ENCODE measurements at regions not wholly inside any gene's neighbourhood (a gene's known extent, or its start where the extent isn't known, plus 50 kb on each side); places are given as distances from the start of the nearest gene placed in this dataset.
"Not testable (repeated sequence)": the region's sequence is repeated elsewhere in the genome, so short reads cannot be mapped to it uniquely, and the experiment has no call there.

- Histone ChIP-seq H3K9me3 (replicated peaks; ENCODE audit: control insufficient read depth, insufficient read depth, low read length) (no peaks in the 10 kb centered on the region), H3K4me2 (ENCODE audit: insufficient read depth, low read length) (no peak overlapping the region), H3K27ac (ENCODE audit: insufficient read depth, low read depth, low read length) (no peak overlapping the region), H3K4me3 (replicated peaks in 1 of 3; ENCODE audit: insufficient read depth in 1 of 3, low read depth in 1 of 3, low read length in 3 of 3) (no peak overlapping the region), H4K20me1 (replicated peaks; ENCODE audit: control insufficient read depth, extremely low read depth, insufficient read depth, low read length) (no peaks in the 10 kb centered on the region), H3K79me2 (ENCODE audit: control insufficient read depth, insufficient read depth, low read length) (no peaks in the 10 kb centered on the region), H2AFZ (ENCODE audit: low read depth, low read length) (no peak overlapping the region), H3K9ac (replicated peaks; ENCODE audit: extremely low read depth, insufficient read depth, low read length) (no peak overlapping the region), H3K27me3 (ENCODE audit: control insufficient read depth in 2 of 2, insufficient read depth in 2 of 2, low read length in 2 of 2) (peaks cover 4 to 5% of the 10 kb centered on the region in 2 experiments), H3K9me1 (replicated peaks; ENCODE audit: control insufficient read depth, extremely low read depth, insufficient read depth, low read length) (no peaks in the 10 kb centered on the region), H3K4me1 (ENCODE audit: control insufficient read depth, extremely low read depth, insufficient read depth, low read length) (no peaks in the 10 kb centered on the region), H3K36me3 (ENCODE audit: control insufficient read depth in 2 of 2, extremely low read depth in 1 of 2, insufficient read depth in 2 of 2, low read length in 2 of 2) (no peaks in the 10 kb centered on the region)
- FAIRE-seq (no peak), DNase-seq (ENCODE audit: low read depth, low spot score) (no peak)
- BruUV-seq (replicated peaks), result no TSS peak
- POLR2A ChIA-PET, result no interaction called here
- CTCF ChIA-PET, result interaction anchor here (0.6 to 0.7 kb wide), 2 partner anchors 15 to 1368 kb away, joined by 3 read pairs; no protein-coding TSS in a partner anchor
- no peak for TF ChIP-seq EZH2 (IDR thresholded peaks at IDR 0.05; ENCODE audit: borderline replicate concordance, low read depth, low read length, severe bottlenecking)
- intact Hi-C loops (cut with micrococcal nuclease) (no loop called here), dilution Hi-C loops (cut with MboI; ENCODE audit: extremely low pct_ligation_motif_present, low sequenced_read_pairs) (no loop called here)
These were observed 126.6 kb upstream of the PRKCQ start for GRCh38 chr10:6706725-6707124.

DNA sequence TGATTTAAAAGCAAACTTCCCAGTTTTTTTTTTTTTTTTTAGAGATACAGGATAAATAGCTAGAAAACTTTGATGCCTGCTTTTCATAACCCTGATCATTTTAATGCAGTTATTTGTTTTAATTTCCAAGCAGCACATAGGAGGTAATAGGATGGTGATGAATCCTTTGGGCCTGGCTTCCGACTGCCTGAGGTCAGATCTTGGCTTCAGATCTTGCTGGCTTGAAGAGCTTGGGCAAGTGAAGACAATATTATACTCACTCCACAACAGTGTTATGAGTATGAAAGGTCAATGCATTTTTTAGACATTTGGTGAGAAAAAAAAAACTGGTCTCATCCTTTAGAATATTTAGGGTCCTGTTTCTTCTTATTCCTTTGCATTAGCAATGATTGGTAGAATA lies 124.8 kb upstream of the PRKCQ start:
- no peak for TF ChIP-seq FOS (IDR thresholded peaks at IDR 0.05; ENCODE audit: borderline replicate concordance, insufficient read depth, low read length)
- TF ChIP-seq JUN (IDR thresholded peaks at IDR 0.05; ENCODE audit: borderline replicate concordance, insufficient read depth, insufficient read length, low read depth), result no peak
- TF ChIP-seq POLR2AphosphoS5 (IDR thresholded peaks at IDR 0.05; ENCODE audit: insufficient read depth, low read depth, low read length), result no peak
- TF ChIP-seq, protein P1, sequence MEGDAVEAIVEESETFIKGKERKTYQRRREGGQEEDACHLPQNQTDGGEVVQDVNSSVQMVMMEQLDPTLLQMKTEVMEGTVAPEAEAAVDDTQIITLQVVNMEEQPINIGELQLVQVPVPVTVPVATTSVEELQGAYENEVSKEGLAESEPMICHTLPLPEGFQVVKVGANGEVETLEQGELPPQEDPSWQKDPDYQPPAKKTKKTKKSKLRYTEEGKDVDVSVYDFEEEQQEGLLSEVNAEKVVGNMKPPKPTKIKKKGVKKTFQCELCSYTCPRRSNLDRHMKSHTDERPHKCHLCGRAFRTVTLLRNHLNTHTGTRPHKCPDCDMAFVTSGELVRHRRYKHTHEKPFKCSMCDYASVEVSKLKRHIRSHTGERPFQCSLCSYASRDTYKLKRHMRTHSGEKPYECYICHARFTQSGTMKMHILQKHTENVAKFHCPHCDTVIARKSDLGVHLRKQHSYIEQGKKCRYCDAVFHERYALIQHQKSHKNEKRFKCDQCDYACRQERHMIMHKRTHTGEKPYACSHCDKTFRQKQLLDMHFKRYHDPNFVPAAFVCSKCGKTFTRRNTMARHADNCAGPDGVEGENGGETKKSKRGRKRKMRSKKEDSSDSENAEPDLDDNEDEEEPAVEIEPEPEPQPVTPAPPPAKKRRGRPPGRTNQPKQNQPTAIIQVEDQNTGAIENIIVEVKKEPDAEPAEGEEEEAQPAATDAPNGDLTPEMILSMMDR (IDR thresholded peaks at IDR 0.05; ENCODE audit: extremely low read depth in 1 of 2, insufficient read depth in 1 of 2, low read depth in 1 of 2, low read length in 2 of 2), result no peak
- TF ChIP-seq GATA2 (IDR thresholded peaks at IDR 0.05; ENCODE audit: insufficient read depth, insufficient read length, low read depth, low read length), result no peak
- no peak for TF ChIP-seq POLR2A (IDR thresholded peaks at IDR 0.05; ENCODE audit: low read depth, low read length)
- no peak for TF ChIP-seq EZH2 (IDR thresholded peaks at IDR 0.05; ENCODE audit: borderline replicate concordance, low read depth, low read length, severe bottlenecking)
- no peak for TF ChIP-seq MYC (IDR thresholded peaks at IDR 0.05; ENCODE audit: low read depth, low read length)
- no peak for TF ChIP-seq MAX (IDR thresholded peaks at IDR 0.05; ENCODE audit: insufficient read depth, insufficient read length)
- no peak overlapping the region for H3K27ac ChIP-seq (ENCODE audit: insufficient read depth, low read depth, low read length)
- H3K4me3 ChIP-seq (replicated peaks in 1 of 3; ENCODE audit: insufficient read depth in 1 of 3, low read depth in 1 of 3, low read length in 3 of 3), result no peak overlapping the region
- no peak overlapping the region for H3K9ac ChIP-seq (replicated peaks; ENCODE audit: extremely low read depth, insufficient read depth, low read length)
- FAIRE-seq (no peak), DNase-seq (ENCODE audit: low read depth, low spot score) (no peak)
- ChIA-PET CTCF (interaction anchor here (0.7 to 1.3 kb wide), 5 partner anchors 10 to 182 kb away, joined by 3 to 5 read pairs (median 4); no protein-coding TSS in a partner anchor), POLR2A (no interaction called here)
- H3K9me3 ChIP-seq (replicated peaks; ENCODE audit: control insufficient read depth, insufficient read depth, low read length), result no peaks in the 10 kb centered on the region
- no peaks in the 10 kb centered on the region for H3K79me2 ChIP-seq (ENCODE audit: control insufficient read depth, insufficient read depth, low read length)
- H2AFZ ChIP-seq (ENCODE audit: low read depth, low read length), result no peak overlapping the region
- no TSS peak for BruUV-seq (replicated peaks)
- H3K36me3 ChIP-seq (ENCODE audit: control insufficient read depth in 2 of 2, extremely low read depth in 1 of 2, insufficient read depth in 2 of 2, low read length in 2 of 2), result no peaks in the 10 kb centered on the region
- intact Hi-C loops (cut with micrococcal nuclease), result no loop called here
- no peaks in the 10 kb centered on the region for H3K4me1 ChIP-seq (ENCODE audit: control insufficient read depth, extremely low read depth, insufficient read depth, low read length)
- H3K27me3 ChIP-seq (ENCODE audit: control insufficient read depth in 2 of 2, insufficient read depth in 2 of 2, low read length in 2 of 2), result peaks cover 4 to 5% of the 10 kb centered on the region in 2 experiments
- no peaks in the 10 kb centered on the region for H4K20me1 ChIP-seq (replicated peaks; ENCODE audit: control insufficient read depth, extremely low read depth, insufficient read depth, low read length)
- dilution Hi-C loops (cut with MboI; ENCODE audit: extremely low pct_ligation_motif_present, low sequenced_read_pairs), result no loop called here
- H3K9me1 ChIP-seq (replicated peaks; ENCODE audit: control insufficient read depth, extremely low read depth, insufficient read depth, low read length), result no peaks in the 10 kb centered on the region
- H3K4me2 ChIP-seq (ENCODE audit: insufficient read depth, low read length), result no peak overlapping the region

DNA sequence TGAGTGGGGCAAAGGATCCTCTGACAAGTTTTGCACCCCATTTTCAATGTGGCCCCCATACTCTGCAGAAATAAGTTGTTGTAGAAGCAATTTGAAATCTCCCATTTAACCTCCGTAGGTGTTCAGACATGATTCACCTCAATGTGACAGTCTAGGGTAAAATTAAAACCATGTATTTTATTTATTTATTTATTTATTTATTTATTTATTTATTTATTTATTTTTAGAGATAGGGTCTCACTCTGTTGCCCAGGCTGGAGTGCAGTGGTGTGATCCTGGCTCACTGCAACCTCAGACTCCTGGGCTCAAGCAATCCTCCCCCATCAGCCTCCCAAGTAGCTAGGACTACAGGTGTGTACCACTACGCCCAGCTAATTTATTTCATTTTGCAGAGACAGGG lies 122.8 kb upstream of the PRKCQ start:
- DNase-seq (ENCODE audit: low read depth, low spot score); H3K27me3 ChIP-seq (ENCODE audit: control insufficient read depth in 2 of 2, insufficient read depth in 2 of 2, low read length in 2 of 2); H2AFZ ChIP-seq (ENCODE audit: low read depth, low read length); CTCF ChIA-PET; H3K36me3 ChIP-seq (ENCODE audit: control insufficient read depth in 2 of 2, extremely low read depth in 1 of 2, insufficient read depth in 2 of 2, low read length in 2 of 2); H3K9me1 ChIP-seq (replicated peaks; ENCODE audit: control insufficient read depth, extremely low read depth, insufficient read depth, low read length); H3K27ac ChIP-seq (ENCODE audit: insufficient read depth, low read depth, low read length); FAIRE-seq; POLR2A ChIA-PET; H3K79me2 ChIP-seq (ENCODE audit: control insufficient read depth, insufficient read depth, low read length); H3K9me3 ChIP-seq (replicated peaks; ENCODE audit: control insufficient read depth, insufficient read depth, low read length); BruUV-seq (replicated peaks); H3K4me3 ChIP-seq (replicated peaks in 1 of 3; ENCODE audit: insufficient read depth in 1 of 3, low read depth in 1 of 3, low read length in 3 of 3); H4K20me1 ChIP-seq (replicated peaks; ENCODE audit: control insufficient read depth, extremely low read depth, insufficient read depth, low read length); intact Hi-C loops (cut with micrococcal nuclease); H3K4me2 ChIP-seq (ENCODE audit: insufficient read depth, low read length); dilution Hi-C loops (cut with MboI; ENCODE audit: extremely low pct_ligation_motif_present, low sequenced_read_pairs); H3K9ac ChIP-seq (replicated peaks; ENCODE audit: extremely low read depth, insufficient read depth, low read length); H3K4me1 ChIP-seq (ENCODE audit: control insufficient read depth, extremely low read depth, insufficient read depth, low read length): not testable (repeated sequence)
